ENCODE measurements at regions not wholly inside any gene's neighbourhood (a gene's known extent, or its start where the extent isn't known, plus 50 kb on each side); places are given as distances from the start of the nearest gene placed in this dataset.

DNA sequence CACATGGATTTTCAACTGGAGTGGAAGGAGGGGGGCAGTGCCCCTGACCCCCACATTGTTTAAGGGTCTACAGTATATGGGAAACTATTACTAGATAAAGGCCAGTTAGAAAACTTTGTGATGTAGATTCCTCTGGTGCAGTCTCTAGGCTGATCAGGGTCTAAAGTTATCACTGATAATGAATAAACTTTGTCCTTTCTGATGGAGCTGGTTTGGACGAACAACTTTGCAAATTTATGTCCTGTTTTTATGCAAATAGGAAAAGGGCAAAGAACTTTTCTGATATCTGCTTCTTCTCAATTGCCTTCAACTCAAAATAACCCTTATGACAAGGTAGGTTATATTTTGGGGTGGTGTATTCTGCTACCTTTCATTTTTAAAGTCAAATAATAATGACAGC is 829.2 kb upstream of the ACVR2A start:
- H3K4me1 ChIP-seq (replicated peaks; ENCODE audit: insufficient read depth), result no peaks in the 10 kb centered on the region
- H3K79me2 ChIP-seq (ENCODE audit: low read depth), result no peaks in the 10 kb centered on the region
- ChIA-PET CTCF (no interaction called here), POLR2A (ENCODE audit: unreplicated experiment) (interaction anchor here (0.6 kb wide), 1 partner anchor 108 kb away, joined by 3 read pairs; no protein-coding TSS in a partner anchor)
- H4K20me1 ChIP-seq (ENCODE audit: insufficient read depth), result no peaks in the 10 kb centered on the region
- H2AFZ ChIP-seq, result no peak overlapping the region
- no peaks in the 10 kb centered on the region for H3K27me3 ChIP-seq (ENCODE audit: insufficient read depth, low read depth)
- no peaks in the 10 kb centered on the region for H3K36me3 ChIP-seq (ENCODE audit: low read depth)
- no peak for TF ChIP-seq EZH2 (IDR thresholded peaks at IDR 0.05; ENCODE audit: low read depth)
- TF ChIP-seq, protein P1, sequence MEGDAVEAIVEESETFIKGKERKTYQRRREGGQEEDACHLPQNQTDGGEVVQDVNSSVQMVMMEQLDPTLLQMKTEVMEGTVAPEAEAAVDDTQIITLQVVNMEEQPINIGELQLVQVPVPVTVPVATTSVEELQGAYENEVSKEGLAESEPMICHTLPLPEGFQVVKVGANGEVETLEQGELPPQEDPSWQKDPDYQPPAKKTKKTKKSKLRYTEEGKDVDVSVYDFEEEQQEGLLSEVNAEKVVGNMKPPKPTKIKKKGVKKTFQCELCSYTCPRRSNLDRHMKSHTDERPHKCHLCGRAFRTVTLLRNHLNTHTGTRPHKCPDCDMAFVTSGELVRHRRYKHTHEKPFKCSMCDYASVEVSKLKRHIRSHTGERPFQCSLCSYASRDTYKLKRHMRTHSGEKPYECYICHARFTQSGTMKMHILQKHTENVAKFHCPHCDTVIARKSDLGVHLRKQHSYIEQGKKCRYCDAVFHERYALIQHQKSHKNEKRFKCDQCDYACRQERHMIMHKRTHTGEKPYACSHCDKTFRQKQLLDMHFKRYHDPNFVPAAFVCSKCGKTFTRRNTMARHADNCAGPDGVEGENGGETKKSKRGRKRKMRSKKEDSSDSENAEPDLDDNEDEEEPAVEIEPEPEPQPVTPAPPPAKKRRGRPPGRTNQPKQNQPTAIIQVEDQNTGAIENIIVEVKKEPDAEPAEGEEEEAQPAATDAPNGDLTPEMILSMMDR (conservative IDR thresholded peaks at IDR 0.05), result no peak
- no peak for DNase-seq
- no peaks in the 10 kb centered on the region for H3K9me3 ChIP-seq (ENCODE audit: insufficient read depth, low read depth)
- H3F3A ChIP-seq (ENCODE audit: insufficient read depth, low read depth), result no peaks in the 10 kb centered on the region
- no TSS peak for BruUV-seq (replicated peaks)
- no peaks in the 10 kb centered on the region for H3K9me2 ChIP-seq (ENCODE audit: insufficient read depth)
- no peak overlapping the region for H3K27ac ChIP-seq
- no peak overlapping the region for H3K4me3 ChIP-seq
- no peak overlapping the region for H3K4me2 ChIP-seq
- intact Hi-C loops (cut with micrococcal nuclease; ENCODE audit: unreplicated experiment), result no loop called here

DNA sequence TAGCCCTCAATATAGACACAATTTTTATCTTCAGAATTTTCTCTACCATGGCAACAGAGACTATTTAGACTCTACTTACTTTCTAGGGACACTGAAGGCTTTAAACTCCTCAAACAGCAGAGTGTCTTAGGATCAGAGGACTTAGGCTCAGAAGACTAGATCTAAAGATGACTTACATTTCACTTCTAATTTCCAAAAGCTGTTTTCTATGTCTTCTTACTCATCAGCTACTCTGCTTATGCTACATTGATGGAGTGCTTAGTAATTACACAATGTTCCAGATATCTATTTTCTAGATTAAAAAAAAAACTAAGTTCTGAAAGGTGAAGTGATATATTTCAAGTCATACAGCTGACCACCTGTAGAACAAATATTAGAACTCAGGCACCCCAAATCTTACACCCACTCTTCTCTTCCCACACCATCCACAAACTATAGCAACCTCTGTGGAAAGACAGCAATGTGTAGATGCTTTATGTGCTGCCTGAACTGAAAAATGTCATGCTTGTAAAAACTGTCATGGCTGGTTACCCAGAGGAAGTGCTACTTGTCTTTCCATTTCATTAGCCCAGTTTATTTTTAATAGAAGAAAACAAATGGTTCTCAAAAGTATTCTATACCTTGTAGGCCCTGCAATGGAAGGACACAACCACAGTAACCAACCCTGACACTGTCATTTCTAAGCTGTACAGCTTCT is 831.0 kb upstream of the ACVR2A start:
- TF ChIP-seq, protein P1 (conservative IDR thresholded peaks at IDR 0.05), result no peak
- no peak for TF ChIP-seq EZH2 (IDR thresholded peaks at IDR 0.05; ENCODE audit: low read depth)
- no TSS peak for BruUV-seq (replicated peaks)
- H3K9me2 ChIP-seq (ENCODE audit: insufficient read depth), result no peaks in the 10 kb centered on the region
- H4K20me1 ChIP-seq (ENCODE audit: insufficient read depth), result no peaks in the 10 kb centered on the region
- no peak overlapping the region for H3K4me2 ChIP-seq
- no peaks in the 10 kb centered on the region for H3K9me3 ChIP-seq (ENCODE audit: insufficient read depth, low read depth)
- no peak overlapping the region for H3K27ac ChIP-seq
- H3K4me3 ChIP-seq, result no peak overlapping the region
- H3K4me1 ChIP-seq (replicated peaks; ENCODE audit: insufficient read depth), result no peaks in the 10 kb centered on the region
- no peaks in the 10 kb centered on the region for H3K36me3 ChIP-seq (ENCODE audit: low read depth)
- H3K27me3 ChIP-seq (ENCODE audit: insufficient read depth, low read depth), result no peaks in the 10 kb centered on the region
- CTCF ChIA-PET, result no interaction called here
- intact Hi-C loops (cut with micrococcal nuclease; ENCODE audit: unreplicated experiment), result no loop called here
- no peaks in the 10 kb centered on the region for H3K79me2 ChIP-seq (ENCODE audit: low read depth)
- no peak for DNase-seq
- POLR2A ChIA-PET (ENCODE audit: unreplicated experiment), result no interaction called here
- H3F3A ChIP-seq (ENCODE audit: insufficient read depth, low read depth), result no peaks in the 10 kb centered on the region
- H2AFZ ChIP-seq, result no peak overlapping the region

DNA sequence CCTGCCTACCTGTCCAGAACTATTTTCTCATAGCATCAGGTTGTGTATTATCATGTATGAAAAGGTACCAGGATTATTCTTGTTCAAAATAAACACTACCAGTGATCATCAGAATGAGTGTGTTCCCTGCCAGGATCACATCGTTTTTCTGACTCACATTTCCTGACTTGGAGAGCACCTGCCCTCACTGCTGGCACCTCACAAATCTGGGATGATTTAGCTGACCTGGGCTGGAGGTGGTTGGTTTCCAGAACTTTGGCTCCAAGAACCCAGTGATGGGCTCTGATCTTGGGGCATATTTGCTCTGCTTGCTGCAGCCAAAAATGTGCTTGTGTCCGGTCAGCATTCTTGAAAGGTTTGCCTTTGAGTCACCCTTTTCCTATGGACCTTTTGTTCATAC is 836.3 kb upstream of the ACVR2A start:
- Histone ChIP-seq H3K36me3 (ENCODE audit: low read depth) (no peaks in the 10 kb centered on the region), H3K27ac (no peak overlapping the region), H3F3A (ENCODE audit: insufficient read depth, low read depth) (no peaks in the 10 kb centered on the region), H3K27me3 (ENCODE audit: insufficient read depth, low read depth) (no peaks in the 10 kb centered on the region), H2AFZ (no peak overlapping the region), H3K4me1 (replicated peaks; ENCODE audit: insufficient read depth) (no peaks in the 10 kb centered on the region), H3K79me2 (ENCODE audit: low read depth) (no peaks in the 10 kb centered on the region), H3K4me2 (no peak overlapping the region), H3K9me2 (ENCODE audit: insufficient read depth) (no peaks in the 10 kb centered on the region), H4K20me1 (ENCODE audit: insufficient read depth) (no peaks in the 10 kb centered on the region), H3K4me3 (no peak overlapping the region), H3K9me3 (ENCODE audit: insufficient read depth, low read depth) (no peaks in the 10 kb centered on the region)
- intact Hi-C loops (cut with micrococcal nuclease; ENCODE audit: unreplicated experiment), result no loop called here
- ChIA-PET CTCF (no interaction called here), POLR2A (ENCODE audit: unreplicated experiment) (no interaction called here)
- no TSS peak for BruUV-seq (replicated peaks)
- DNase-seq, result no peak
- no peak for TF ChIP-seq EZH2 (IDR thresholded peaks at IDR 0.05; ENCODE audit: low read depth)
- TF ChIP-seq, protein P1 (conservative IDR thresholded peaks at IDR 0.05), result no peak
